Adrenal gland (tissue), 5 donors: ENCODE measurements at regions not wholly inside any gene's neighbourhood (a gene's known extent, or its start where the extent isn't known, plus 50 kb on each side); places are given as distances from the start of the nearest gene placed in this dataset.

Source experiments
- CTCF ChIP-seq, 6 experiments: fragments of 450-650 bp in 4 of 6; fragments of 200-600 bp in 2 of 6; sonication (generic) in 1 of 6; IDR thresholded peaks; 1 replicate in 5 of 6; 2 replicates in 1 of 6; pipeline versions ENCODE4 v1.5.1 to v1.8.0; 2016 to 2021; ENCODE audit warnings: antibody characterized with exemption in 6 of 6, mild to moderate bottlenecking in 2 of 6, moderate library complexity in 1 of 6
- POLR2A ChIP-seq, 2 donors: fragments of 450-650 bp; IDR thresholded peaks; one replicate each; pipeline ENCODE4 v1.6.1; 2017; ENCODE audit warnings: antibody characterized with exemption in 2 of 2, mild to moderate bottlenecking in 2 of 2, moderate library complexity in 1 of 2
- donor health status: DM: no; HTN: no; CAD: no.

- TF ChIP-seq CTCF (IDR thresholded peaks at IDR 0.05), result no peak
- TF ChIP-seq POLR2A (IDR thresholded peaks at IDR 0.05), result no peak
Observed at GRCh38 chr2:239553376-239554000, 152.7 kb upstream of the HDAC4 start.
